Hepatocyte (in vitro differentiated cells): ENCODE measurements at regions not wholly inside any gene's neighbourhood (a gene's known extent, or its start where the extent isn't known, plus 50 kb on each side); places are given as distances from the start of the nearest gene placed in this dataset.

ENCODE experiments used
- CTCF ChIP-seq: fragments of 200-600 bp; sonication (generic); IDR thresholded peaks from 2 replicates; pipeline ENCODE4 v1.5.1; 2016; ENCODE audit warnings: antibody characterized with exemption, mild to moderate bottlenecking; ENCODE audit not compliant: poor library complexity
- EZH2 ChIP-seq: fragments of 200-600 bp; sonication (generic); IDR thresholded peaks from 2 replicates; pipeline ENCODE4 v1.6.1; 2016; ENCODE audit warnings: antibody characterized with exemption, mild to moderate bottlenecking, borderline replicate concordance
- EZH2phosphoT487 ChIP-seq: fragments of 200-600 bp; sonication (generic); IDR thresholded peaks from one replicate; pipeline ENCODE4 v1.6.1; 2018; ENCODE audit warnings: antibody characterized with exemption, mild to moderate bottlenecking, low read depth, moderate library complexity; ENCODE audit not compliant: unreplicated experiment, severe bottlenecking

- TF ChIP-seq CTCF = no peak
- TF ChIP-seq EZH2 = no peak
- peak; percentile 42 for TF ChIP-seq EZH2phosphoT487
Observed at GRCh38 chr17:13253733-13254410, 236.0 kb upstream of the ELAC2 start.
